WTC11 (cell line): ENCODE measurements at regions not wholly inside any gene's neighbourhood (a gene's known extent, or its start where the extent isn't known, plus 50 kb on each side); places are given as distances from the start of the nearest gene placed in this dataset.

Experiments used
- ATAC-seq: fragments of 200-7000 bp; cut with Tn5 transposase; 2 replicates; pipeline ENCODE4 v1.10.0; 2021; ENCODE audit warnings: mild to moderate bottlenecking, moderate library complexity
- CTCF ChIA-PET: fragments of 300-600 bp; sonication (Branson Sonifier 250); formaldehyde crosslinking; loops from one replicate; lab custom pipeline; 2021; ENCODE audit warnings: antibody characterized with exemption; lab: Charles Lee
- POLR2A ChIA-PET: fragments of 350-600 bp; sonication (Branson Sonifier 250); formaldehyde crosslinking; loops from one replicate; lab custom pipeline; 2021; ENCODE audit warnings: antibody characterized with exemption; lab: Charles Lee
- DNase-seq: peaks from one replicate; pipeline ENCODE4 v3.0.0; 2021; ENCODE audit warnings: low spot score
- H3K27ac Mint-ChIP-seq: 2 replicates; pipeline ENCODE4 v1.8.0; 2021; ENCODE audit warnings: mixed read lengths
- H3K27me3 Mint-ChIP-seq: 2 replicates; pipeline ENCODE4 v1.8.0; 2021; ENCODE audit warnings: low read depth, mild to moderate bottlenecking, moderate library complexity, mixed read lengths
- H3K36me3 Mint-ChIP-seq: 2 replicates; pipeline ENCODE4 v1.8.0; 2021; ENCODE audit warnings: mixed read lengths
- H3K4me1 Mint-ChIP-seq: 2 replicates; pipeline ENCODE4 v1.8.0; 2022; ENCODE audit warnings: mixed read lengths
- H3K4me3 Mint-ChIP-seq: 2 replicates; pipeline ENCODE4 v1.8.0; 2021; ENCODE audit warnings: mild to moderate bottlenecking, moderate library complexity, mixed read lengths
- H3K9me3 Mint-ChIP-seq: 2 replicates; pipeline ENCODE4 v1.8.0; 2021; ENCODE audit warnings: mixed read lengths
- AFF4 ChIP-seq: sonication (generic); formaldehyde crosslinking; IDR thresholded peaks from 2 replicates; pipeline ENCODE4 v1.8.1; 2023; ENCODE audit warnings: mild to moderate bottlenecking, missing genetic modification reagents, borderline replicate concordance
- CDX4 ChIP-seq: fragments of 250-450 bp; sonication (Bioruptor Pico); IDR thresholded peaks from 2 replicates; pipeline ENCODE4 v1.9.0; 2021; ENCODE audit warnings: moderate library complexity, mild to moderate bottlenecking, inconsistent platforms, borderline replicate concordance
- E2F4 ChIP-seq: sonication (generic); formaldehyde crosslinking; IDR thresholded peaks from 2 replicates; pipeline ENCODE4 v1.8.1; 2022; ENCODE audit warnings: low read depth, mild to moderate bottlenecking, moderate library complexity, missing genetic modification reagents, borderline replicate concordance
- E2F5 ChIP-seq: sonication (generic); formaldehyde crosslinking; IDR thresholded peaks from 2 replicates; pipeline ENCODE4 v1.8.1; 2022; ENCODE audit warnings: mild to moderate bottlenecking, moderate library complexity, missing genetic modification reagents
- ELF4 ChIP-seq: sonication (generic); formaldehyde crosslinking; IDR thresholded peaks from 2 replicates; pipeline ENCODE4 v1.8.1; 2022; ENCODE audit warnings: low read depth, mild to moderate bottlenecking, moderate library complexity, missing genetic modification reagents
- ESRRA ChIP-seq: sonication (generic); formaldehyde crosslinking; IDR thresholded peaks from 2 replicates; pipeline ENCODE4 v1.8.1; 2022; ENCODE audit warnings: mild to moderate bottlenecking, missing genetic modification reagents, borderline replicate concordance
- MXD4 ChIP-seq: fragments of 250-450 bp; sonication (Bioruptor Pico); IDR thresholded peaks from 2 replicates; pipeline ENCODE4 v1.8.0; 2021; ENCODE audit warnings: mild to moderate bottlenecking, moderate library complexity, borderline replicate concordance
- SMAD4 ChIP-seq: sonication (generic); formaldehyde crosslinking; IDR thresholded peaks from 2 replicates; pipeline ENCODE4 v1.8.0; 2022; ENCODE audit warnings: mild to moderate bottlenecking, missing genetic modification reagents
- TEAD4 ChIP-seq: sonication (generic); formaldehyde crosslinking; IDR thresholded peaks from 2 replicates; pipeline ENCODE4 v1.8.0; 2022; ENCODE audit warnings: mild to moderate bottlenecking, missing genetic modification reagents
- TP53 ChIP-seq: sonication (generic); formaldehyde crosslinking; IDR thresholded peaks from 2 replicates; pipeline ENCODE4 v1.8.1; 2023; ENCODE audit warnings: mild to moderate bottlenecking, missing genetic modification reagents
- USF2 ChIP-seq: sonication (generic); formaldehyde crosslinking; IDR thresholded peaks from 2 replicates; pipeline ENCODE4 v1.8.1; 2023; ENCODE audit warnings: mild to moderate bottlenecking, missing genetic modification reagents, moderate library complexity
- ZNF532 ChIP-seq: fragments of 250-450 bp; sonication (Bioruptor Pico); IDR thresholded peaks from 2 replicates; pipeline ENCODE4 v1.9.0; 2021; ENCODE audit warnings: mild to moderate bottlenecking, borderline replicate concordance
- TF ChIP-seq, protein P1 (sequence below): sonication (generic); formaldehyde crosslinking; IDR thresholded peaks from 2 replicates; pipeline ENCODE4 v1.8.1; 2022; ENCODE audit warnings: mild to moderate bottlenecking, missing genetic modification reagents, moderate library complexity, borderline replicate concordance
- TF ChIP-seq, protein P2 (sequence below): fragments of 250-450 bp; sonication (Bioruptor Pico); IDR thresholded peaks from 2 replicates; pipeline ENCODE4 v1.9.0; 2021; ENCODE audit warnings: mild to moderate bottlenecking
- TF ChIP-seq, protein P3 (sequence below): sonication (generic); formaldehyde crosslinking; IDR thresholded peaks from 2 replicates; pipeline ENCODE4 v1.8.1; 2023; ENCODE audit warnings: mild to moderate bottlenecking, missing genetic modification reagents

- TF ChIP-seq, protein P1, sequence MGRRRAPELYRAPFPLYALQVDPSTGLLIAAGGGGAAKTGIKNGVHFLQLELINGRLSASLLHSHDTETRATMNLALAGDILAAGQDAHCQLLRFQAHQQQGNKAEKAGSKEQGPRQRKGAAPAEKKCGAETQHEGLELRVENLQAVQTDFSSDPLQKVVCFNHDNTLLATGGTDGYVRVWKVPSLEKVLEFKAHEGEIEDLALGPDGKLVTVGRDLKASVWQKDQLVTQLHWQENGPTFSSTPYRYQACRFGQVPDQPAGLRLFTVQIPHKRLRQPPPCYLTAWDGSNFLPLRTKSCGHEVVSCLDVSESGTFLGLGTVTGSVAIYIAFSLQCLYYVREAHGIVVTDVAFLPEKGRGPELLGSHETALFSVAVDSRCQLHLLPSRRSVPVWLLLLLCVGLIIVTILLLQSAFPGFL, result no peak
- TF ChIP-seq SMAD4 (CRISPR knock-in tag), result no peak
- TF ChIP-seq ZNF532 (CRISPR knock-in tag), result no peak
Observed at GRCh38 chr13:53321296-53321801, 292.7 kb downstream of the OLFM4 start (continued).

- DNase-seq (no peak), ATAC-seq (no peak)
- Mint-ChIP-seq H3K36me3 (no peaks in the 10 kb centered on the region), H3K4me3 (no peak overlapping the region), H3K9me3 (0 out of 2 replicates have a peak, but pooled peaks cover 3% of the 10 kb centered on the region), H3K4me1 (no peaks in the 10 kb centered on the region), H3K27ac (no peak overlapping the region), H3K27me3 (peaks cover 42% of the 10 kb centered on the region)
- TF ChIP-seq ESRRA (CRISPR knock-in tag) (no peak), AFF4 (CRISPR knock-in tag) (no peak), TP53 (no peak), MXD4 (CRISPR knock-in tag) (no peak), E2F4 (no peak), TEAD4 (CRISPR knock-in tag) (no peak), USF2 (CRISPR knock-in tag) (no peak), CDX4 (no peak), ELF4 (no peak), E2F5 (CRISPR knock-in tag) (no peak)
- TF ChIP-seq, protein P2, sequence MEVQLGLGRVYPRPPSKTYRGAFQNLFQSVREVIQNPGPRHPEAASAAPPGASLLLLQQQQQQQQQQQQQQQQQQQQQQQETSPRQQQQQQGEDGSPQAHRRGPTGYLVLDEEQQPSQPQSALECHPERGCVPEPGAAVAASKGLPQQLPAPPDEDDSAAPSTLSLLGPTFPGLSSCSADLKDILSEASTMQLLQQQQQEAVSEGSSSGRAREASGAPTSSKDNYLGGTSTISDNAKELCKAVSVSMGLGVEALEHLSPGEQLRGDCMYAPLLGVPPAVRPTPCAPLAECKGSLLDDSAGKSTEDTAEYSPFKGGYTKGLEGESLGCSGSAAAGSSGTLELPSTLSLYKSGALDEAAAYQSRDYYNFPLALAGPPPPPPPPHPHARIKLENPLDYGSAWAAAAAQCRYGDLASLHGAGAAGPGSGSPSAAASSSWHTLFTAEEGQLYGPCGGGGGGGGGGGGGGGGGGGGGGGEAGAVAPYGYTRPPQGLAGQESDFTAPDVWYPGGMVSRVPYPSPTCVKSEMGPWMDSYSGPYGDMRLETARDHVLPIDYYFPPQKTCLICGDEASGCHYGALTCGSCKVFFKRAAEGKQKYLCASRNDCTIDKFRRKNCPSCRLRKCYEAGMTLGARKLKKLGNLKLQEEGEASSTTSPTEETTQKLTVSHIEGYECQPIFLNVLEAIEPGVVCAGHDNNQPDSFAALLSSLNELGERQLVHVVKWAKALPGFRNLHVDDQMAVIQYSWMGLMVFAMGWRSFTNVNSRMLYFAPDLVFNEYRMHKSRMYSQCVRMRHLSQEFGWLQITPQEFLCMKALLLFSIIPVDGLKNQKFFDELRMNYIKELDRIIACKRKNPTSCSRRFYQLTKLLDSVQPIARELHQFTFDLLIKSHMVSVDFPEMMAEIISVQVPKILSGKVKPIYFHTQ (CRISPR knock-in tag), result no peak
- TF ChIP-seq, protein P3, sequence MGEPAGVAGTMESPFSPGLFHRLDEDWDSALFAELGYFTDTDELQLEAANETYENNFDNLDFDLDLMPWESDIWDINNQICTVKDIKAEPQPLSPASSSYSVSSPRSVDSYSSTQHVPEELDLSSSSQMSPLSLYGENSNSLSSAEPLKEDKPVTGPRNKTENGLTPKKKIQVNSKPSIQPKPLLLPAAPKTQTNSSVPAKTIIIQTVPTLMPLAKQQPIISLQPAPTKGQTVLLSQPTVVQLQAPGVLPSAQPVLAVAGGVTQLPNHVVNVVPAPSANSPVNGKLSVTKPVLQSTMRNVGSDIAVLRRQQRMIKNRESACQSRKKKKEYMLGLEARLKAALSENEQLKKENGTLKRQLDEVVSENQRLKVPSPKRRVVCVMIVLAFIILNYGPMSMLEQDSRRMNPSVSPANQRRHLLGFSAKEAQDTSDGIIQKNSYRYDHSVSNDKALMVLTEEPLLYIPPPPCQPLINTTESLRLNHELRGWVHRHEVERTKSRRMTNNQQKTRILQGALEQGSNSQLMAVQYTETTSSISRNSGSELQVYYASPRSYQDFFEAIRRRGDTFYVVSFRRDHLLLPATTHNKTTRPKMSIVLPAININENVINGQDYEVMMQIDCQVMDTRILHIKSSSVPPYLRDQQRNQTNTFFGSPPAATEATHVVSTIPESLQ (CRISPR knock-in tag), result no peak
- POLR2A ChIA-PET, result no interaction called here
- CTCF ChIA-PET, result interaction anchor here (1.4 kb wide), 1 partner anchor 14 kb away, joined by 4 read pairs; no protein-coding TSS in a partner anchor
Observed at GRCh38 chr13:53324656-53325055, 296.0 kb downstream of the OLFM4 start.
